ENCODE measurements at regions not wholly inside any gene's neighbourhood (a gene's known extent, or its start where the extent isn't known, plus 50 kb on each side); places are given as distances from the start of the nearest gene placed in this dataset.

DNA sequence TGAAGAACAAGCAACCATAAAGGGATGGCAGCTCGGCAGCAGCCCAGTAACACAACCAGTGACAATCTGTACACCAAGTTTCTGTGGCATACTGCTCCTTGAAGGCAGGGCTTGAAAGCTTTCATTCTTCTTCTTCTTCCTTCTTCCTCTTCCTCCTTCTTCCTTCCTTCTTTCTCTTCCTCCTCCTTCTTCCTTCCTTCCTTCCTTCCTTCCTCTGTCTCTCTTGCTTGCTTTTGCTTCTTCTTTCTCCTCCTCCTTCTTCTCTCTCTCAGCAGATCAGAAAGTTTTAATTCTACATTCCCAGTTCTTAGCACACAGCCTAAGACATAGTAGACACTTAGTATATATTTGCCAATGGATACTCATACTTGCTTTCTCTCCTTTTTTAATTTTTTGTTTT is 95.9 kb downstream of the GLUL start:
- no peak for DNase-seq

GRCh38 chr1:182293119-182293589 is 98.4 kb downstream of the GLUL start:
- DNase-seq, result peak in 5 of 56 donors; percentile 2 to 17 (median 14)

- DNase-seq, result no peak
Measured at GRCh38 chr1:182292193-182292741, 99.3 kb downstream of the GLUL start.

- no peak for DNase-seq
Measured at GRCh38 chr1:182291584-182292192, 99.9 kb downstream of the GLUL start.

DNA sequence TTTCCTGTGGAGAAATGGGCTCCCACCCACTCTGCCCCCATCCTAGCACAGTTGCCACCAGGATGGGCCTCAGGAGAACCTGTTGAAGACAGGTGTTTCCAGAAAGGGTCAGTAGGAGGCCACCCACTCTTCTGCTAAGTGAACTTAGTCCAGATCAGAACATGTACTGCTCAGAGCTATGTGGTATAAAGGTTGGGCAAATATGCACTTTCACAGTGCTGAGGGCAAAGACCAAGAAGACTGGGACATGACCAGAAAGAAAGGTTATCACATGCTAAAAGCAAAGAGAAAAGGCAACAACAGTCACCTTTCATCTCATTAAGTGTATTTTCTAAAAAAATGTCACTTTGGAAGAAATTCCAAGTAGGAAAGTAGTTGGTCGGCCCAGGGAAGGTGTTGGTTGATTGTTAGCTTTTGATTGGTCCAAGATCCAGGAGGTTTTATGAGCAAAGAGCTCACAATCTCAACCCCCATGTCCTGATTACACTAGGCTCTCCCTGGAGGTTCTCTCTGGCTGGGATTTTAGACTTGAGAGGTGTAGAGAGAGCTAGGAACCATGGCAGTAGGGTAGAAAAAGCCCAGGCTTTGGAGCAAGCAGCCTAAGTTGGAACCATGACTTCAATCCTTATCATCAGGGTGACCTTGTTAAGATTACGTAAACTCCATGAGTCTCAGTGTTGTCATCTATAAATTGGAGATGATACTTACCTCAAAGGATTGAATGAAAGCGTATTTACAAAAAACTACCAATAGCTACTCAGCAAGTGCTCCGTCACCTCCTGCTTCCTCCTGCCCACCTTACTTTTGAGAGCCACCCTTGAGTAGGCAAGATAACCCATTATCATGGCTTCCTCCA is 102.6 kb downstream of the GLUL start:
- no peak for DNase-seq

DNA sequence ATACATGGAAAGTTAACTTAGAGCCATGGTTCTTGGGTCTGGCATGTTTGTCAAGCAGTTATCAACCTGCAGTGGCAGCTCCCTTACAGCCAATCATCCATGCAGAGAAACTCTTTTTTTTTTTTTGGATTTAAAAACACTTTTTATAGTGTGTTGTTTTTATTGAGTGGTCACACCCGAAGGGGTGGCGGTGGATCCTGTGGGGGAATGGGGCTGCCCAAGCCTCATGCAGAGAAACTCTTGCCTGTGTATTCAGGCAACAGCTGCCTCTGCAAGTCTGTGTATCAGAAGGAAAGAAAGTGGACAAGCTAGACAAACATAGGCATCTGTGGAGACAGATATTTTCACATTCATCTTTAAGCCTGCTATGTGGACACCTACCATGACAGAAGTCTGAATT is 104.8 kb downstream of the GLUL start:
- DNase-seq, result no peak

- no peak for DNase-seq
Measured at GRCh38 chr1:182283746-182284544, 107.6 kb downstream of the GLUL start.

DNA sequence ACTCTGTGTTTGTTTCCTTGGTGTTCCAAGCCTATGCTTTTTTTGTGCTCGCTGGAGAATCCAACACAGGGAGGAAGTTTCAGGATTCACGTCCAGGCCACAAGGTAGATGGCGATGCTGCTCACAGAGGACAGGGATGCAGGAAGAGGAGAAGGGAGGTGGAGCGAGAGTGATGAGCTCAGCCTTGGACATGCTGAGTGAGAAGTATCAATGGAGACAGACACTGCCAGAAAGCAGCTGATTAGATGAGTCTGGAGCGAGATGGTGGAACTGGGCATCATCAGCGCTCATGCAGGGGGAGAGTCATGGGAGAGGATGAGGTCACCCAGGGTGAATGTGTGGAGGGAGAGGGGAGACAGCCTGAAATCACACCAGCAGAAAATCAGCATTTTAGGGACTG is 110.0 kb downstream of the GLUL start:
- DNase-seq, result peak in 51 of 56 donors; percentile 23 to 90 (median 73)

- peak in 1 of 56 donors; percentile 36 for DNase-seq
Measured at GRCh38 chr1:182280504-182280900, 111.1 kb downstream of the GLUL start.

- peak in 55 of 56 donors; percentile 36 to 99 (median 90) for DNase-seq
Measured at GRCh38 chr1:182279724-182280503, 111.7 kb downstream of the GLUL start.

GRCh38 chr1:182279302-182279701 is 112.3 kb downstream of the GLUL start:
- no peak for DNase-seq

DNA sequence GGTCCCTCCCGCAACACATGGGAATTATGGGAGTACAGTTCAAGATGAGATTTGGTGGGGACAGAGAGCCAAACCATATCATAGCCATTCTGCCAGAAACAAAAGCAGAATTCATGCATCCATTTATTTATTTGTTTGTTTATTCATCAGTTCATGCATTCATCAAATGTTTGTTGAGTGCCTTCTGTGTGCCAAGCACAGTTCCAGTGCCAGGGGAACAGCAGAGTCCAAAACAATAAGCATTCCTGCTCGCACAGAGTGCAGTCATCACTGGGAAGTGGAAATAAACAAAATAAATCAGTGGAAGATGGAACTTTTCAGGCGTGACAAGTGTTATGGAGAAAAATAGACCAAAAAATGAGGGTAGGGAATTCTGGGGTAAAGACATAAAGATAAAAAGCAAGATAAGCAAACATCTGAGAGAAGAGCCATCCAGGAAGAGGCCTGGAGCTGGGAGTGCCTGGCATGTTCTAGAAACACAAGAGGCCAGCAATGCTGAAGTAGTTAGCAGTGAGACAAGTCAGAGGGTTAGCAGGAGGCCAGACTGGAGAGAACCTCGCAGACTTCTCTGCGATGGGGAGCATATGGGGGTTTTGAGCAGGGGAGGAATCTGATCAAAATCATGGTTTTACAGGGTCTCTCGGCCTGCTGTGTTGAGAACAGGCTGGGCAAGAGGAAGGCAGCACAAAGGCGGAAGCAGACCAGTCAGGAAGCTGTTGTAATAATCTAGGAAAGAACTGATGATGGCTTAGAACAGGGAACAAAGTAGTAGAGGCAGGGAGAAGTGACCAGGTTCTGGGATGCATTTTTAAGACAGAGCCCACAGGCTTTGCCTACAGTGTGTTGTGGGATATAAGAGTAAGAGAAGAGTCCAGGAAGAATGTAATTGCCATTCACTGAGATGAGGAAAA is 113.2 kb downstream of the GLUL start:
- DNase-seq, result peak in 10 of 56 donors; percentile 5 to 43 (median 18)

GRCh38 chr1:182275271-182275670 is 116.3 kb downstream of the GLUL start:
- no peak for DNase-seq

DNA sequence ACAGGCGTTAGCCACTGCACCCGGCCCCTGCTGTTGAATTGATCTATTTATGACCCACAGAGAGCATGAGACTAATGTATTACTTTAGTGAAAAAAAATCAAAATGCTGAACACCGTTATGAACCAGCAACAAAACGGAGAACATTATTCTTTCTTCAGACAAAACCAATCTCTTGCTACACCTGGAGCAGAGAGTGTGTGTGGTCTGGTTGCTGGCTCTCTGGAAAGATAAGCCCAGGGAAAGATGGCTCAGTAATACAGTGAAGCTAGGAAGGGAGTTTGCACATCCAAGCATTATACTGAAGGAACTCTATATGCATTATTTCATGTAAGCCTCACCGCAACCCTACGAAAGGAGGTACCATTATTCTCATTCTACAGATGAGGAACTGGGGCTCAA is 117.0 kb downstream of the GLUL start:
- DNase-seq, result no peak

DNA sequence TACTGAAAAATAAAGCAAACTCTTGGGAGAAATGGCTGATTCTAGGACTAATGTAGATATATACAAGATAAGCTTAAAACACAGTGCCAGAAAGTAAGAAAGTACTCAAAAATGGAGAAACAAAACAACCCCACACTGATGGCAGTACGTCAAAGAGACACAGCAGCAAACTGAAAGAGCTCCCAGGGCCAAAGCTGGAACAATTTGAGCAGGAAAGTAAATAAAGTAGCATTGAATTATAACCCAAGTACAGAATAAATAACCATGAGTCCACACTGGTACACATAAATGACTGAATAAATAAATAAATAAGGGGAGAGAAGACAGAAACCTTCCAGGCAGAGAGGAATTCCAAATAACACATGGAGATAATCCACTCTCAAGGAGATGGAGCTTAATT is 120.9 kb downstream of the GLUL start:
- no peak for DNase-seq

DNA sequence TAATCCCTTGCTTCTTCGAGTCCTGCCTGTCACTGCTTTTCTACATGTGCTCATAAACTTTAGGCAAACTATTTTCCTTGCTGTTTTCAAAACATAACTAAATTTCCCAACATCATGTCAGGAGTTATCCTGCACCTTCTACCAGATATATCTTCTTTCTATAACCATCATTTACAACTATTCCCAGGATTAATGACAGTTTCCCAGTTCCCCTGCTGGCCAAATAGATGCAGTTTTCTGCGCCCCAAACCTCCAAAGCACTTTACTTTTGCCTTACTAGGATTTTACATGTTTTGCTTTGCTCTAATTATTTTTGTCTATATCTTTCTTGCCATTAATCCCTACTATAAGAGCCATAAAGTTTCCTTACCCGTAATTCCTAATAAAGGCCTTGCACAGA is 122.5 kb downstream of the GLUL start:
- DNase-seq, result no peak

DNA sequence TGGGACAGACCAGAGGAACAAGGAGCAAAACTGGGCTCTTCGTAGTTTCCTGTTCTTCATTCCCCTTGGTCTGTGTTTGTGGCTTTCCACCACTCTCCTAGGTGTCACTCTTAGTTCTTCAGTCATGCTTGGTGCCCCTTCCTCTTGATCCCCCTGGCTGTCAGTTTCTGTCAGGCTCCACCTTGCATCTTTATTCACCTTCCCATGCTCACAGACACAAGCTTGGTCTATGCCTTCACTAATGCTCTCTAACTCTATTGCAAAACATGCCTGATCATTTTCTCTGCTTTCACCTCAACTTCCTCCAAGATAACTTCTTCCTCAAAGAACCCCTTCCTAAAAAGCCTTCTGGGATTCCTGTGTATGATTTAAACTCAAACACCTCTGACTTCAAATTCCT is 122.9 kb downstream of the GLUL start:
- no peak for DNase-seq

DNA sequence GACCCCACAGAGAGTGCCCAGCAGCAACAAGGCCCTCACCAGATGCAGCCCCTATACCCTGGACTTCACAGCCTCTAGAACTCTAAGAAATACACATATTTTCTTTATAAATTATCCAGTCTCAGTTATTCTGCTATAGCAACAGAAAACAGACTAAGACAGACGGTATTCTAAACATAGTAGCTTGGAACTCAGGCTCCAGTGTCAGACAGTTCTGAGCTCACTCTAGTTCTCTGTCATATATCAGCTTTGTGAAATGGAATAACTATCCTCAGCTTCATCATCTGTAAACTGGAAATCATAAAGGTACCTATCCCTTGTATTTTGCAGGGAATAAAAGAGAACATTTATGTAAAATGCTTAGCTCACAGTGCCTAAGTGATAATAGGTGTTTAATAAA is 127.4 kb downstream of the GLUL start:
- DNase-seq, result no peak

- DNase-seq, result no peak
Measured at GRCh38 chr1:182263706-182264105, 127.9 kb downstream of the GLUL start.

DNA sequence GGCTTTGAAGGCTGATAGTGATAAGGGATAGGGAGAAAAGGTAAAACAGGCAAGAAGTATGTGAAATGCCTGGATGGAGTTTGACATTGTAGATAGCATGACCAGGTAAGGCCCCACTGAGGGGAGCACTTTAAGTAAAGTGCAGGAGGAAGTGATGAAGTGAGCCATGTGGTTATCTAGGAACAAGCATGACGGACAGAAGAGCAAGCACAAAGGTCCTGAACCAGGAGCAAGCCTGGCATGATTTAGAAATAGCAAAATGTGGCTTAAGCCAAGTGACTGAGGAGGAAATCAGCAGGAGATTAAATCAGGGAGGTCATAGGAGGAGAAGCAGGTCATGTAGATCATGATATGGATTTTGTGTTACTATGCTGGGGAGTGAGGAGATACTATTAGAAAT is 129.2 kb downstream of the GLUL start:
- no peak for DNase-seq

Measured in amygdala (tissue), 56 donors.